ENCODE measurements at regions not wholly inside any gene's neighbourhood (a gene's known extent, or its start where the extent isn't known, plus 50 kb on each side); places are given as distances from the start of the nearest gene placed in this dataset.

GRCh38 chr10:130776724-130777123, 534.8 kb downstream of the TCERG1L start:
- DNase-seq (ENCODE audit: low read depth, low spot score) (no peak), FAIRE-seq (no peak)
- Histone ChIP-seq H4K20me1 (ENCODE audit: control insufficient read depth, extremely low read depth, insufficient read depth, low read length) (no peaks in the 10 kb centered on the region), H3K27ac (ENCODE audit: control insufficient read depth, insufficient read depth, low read length) (no peak overlapping the region), H2AFZ (ENCODE audit: control insufficient read depth, low read length) (no peak overlapping the region), H3K9ac (ENCODE audit: control insufficient read depth, extremely low read depth, insufficient read depth, low read length) (no peak overlapping the region), H3K4me3 (ENCODE audit: control insufficient read depth in 2 of 3, extremely low read depth in 1 of 3, insufficient read depth in 2 of 3, low read depth in 1 of 3, low read length in 3 of 3) (no peak overlapping the region), H3K9me1 (ENCODE audit: control insufficient read depth, extremely low read depth, insufficient read depth, low read length) (no peaks in the 10 kb centered on the region), H3K27me3 (ENCODE audit: control insufficient read depth, extremely low read depth, insufficient read depth, low read length) (no peaks in the 10 kb centered on the region), H3K36me3 (ENCODE audit: control insufficient read depth in 2 of 2, extremely low read depth in 1 of 2, insufficient read depth in 2 of 2, low read length in 2 of 2) (no peaks in the 10 kb centered on the region), H3K9me3 (ENCODE audit: control insufficient read depth, low read depth, low read length) (peaks cover 17% of the 10 kb centered on the region), H3K4me1 (ENCODE audit: control insufficient read depth, extremely low read depth, insufficient read depth, low read length) (no peaks in the 10 kb centered on the region), H3K79me2 (ENCODE audit: control insufficient read depth, insufficient read depth, low read length) (no peaks in the 10 kb centered on the region), H3K4me2 (ENCODE audit: control insufficient read depth, extremely low read depth, insufficient read depth, low read depth, low read length) (no peak overlapping the region)
- TF ChIP-seq EZH2 (IDR thresholded peaks at IDR 0.05; ENCODE audit: low read length), result no peak
- TF ChIP-seq, protein P1, sequence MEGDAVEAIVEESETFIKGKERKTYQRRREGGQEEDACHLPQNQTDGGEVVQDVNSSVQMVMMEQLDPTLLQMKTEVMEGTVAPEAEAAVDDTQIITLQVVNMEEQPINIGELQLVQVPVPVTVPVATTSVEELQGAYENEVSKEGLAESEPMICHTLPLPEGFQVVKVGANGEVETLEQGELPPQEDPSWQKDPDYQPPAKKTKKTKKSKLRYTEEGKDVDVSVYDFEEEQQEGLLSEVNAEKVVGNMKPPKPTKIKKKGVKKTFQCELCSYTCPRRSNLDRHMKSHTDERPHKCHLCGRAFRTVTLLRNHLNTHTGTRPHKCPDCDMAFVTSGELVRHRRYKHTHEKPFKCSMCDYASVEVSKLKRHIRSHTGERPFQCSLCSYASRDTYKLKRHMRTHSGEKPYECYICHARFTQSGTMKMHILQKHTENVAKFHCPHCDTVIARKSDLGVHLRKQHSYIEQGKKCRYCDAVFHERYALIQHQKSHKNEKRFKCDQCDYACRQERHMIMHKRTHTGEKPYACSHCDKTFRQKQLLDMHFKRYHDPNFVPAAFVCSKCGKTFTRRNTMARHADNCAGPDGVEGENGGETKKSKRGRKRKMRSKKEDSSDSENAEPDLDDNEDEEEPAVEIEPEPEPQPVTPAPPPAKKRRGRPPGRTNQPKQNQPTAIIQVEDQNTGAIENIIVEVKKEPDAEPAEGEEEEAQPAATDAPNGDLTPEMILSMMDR (optimal IDR thresholded peaks at IDR 0.05 in 1 of 3, IDR thresholded peaks at IDR 0.05 in 1 of 3, conservative IDR thresholded peaks at IDR 0.05 in 1 of 3; ENCODE audit: extremely low read depth in 1 of 3, insufficient read depth in 2 of 3, low read length in 3 of 3), result no peak
- dilution Hi-C loops (cut with MboI; ENCODE audit: extremely low pct_ligation_motif_present, low sequenced_read_pairs), result no loop called here

GRCh38 chr10:130777507-130778165, 533.9 kb downstream of the TCERG1L start:
- Histone ChIP-seq H3K27me3 (ENCODE audit: control insufficient read depth, extremely low read depth, insufficient read depth, low read length) (no peaks in the 10 kb centered on the region), H3K9ac (ENCODE audit: control insufficient read depth, extremely low read depth, insufficient read depth, low read length) (no peak overlapping the region), H2AFZ (ENCODE audit: control insufficient read depth, low read length) (no peak overlapping the region), H3K4me1 (ENCODE audit: control insufficient read depth, extremely low read depth, insufficient read depth, low read length) (no peaks in the 10 kb centered on the region), H3K27ac (ENCODE audit: control insufficient read depth, insufficient read depth, low read length) (no peak overlapping the region), H3K9me1 (ENCODE audit: control insufficient read depth, extremely low read depth, insufficient read depth, low read length) (no peaks in the 10 kb centered on the region), H3K79me2 (ENCODE audit: control insufficient read depth, insufficient read depth, low read length) (no peaks in the 10 kb centered on the region), H3K4me3 (ENCODE audit: control insufficient read depth in 2 of 3, extremely low read depth in 1 of 3, insufficient read depth in 2 of 3, low read depth in 1 of 3, low read length in 3 of 3) (no peak overlapping the region), H3K9me3 (ENCODE audit: control insufficient read depth, low read depth, low read length) (peaks cover 16% of the 10 kb centered on the region), H3K36me3 (ENCODE audit: control insufficient read depth in 2 of 2, extremely low read depth in 1 of 2, insufficient read depth in 2 of 2, low read length in 2 of 2) (no peaks in the 10 kb centered on the region), H4K20me1 (ENCODE audit: control insufficient read depth, extremely low read depth, insufficient read depth, low read length) (no peaks in the 10 kb centered on the region), H3K4me2 (ENCODE audit: control insufficient read depth, extremely low read depth, insufficient read depth, low read depth, low read length) (no peak overlapping the region)
- FAIRE-seq (no peak), DNase-seq (ENCODE audit: low read depth, low spot score) (no peak)
- TF ChIP-seq EZH2 (IDR thresholded peaks at IDR 0.05; ENCODE audit: low read length), result no peak
- TF ChIP-seq, protein P1 (optimal IDR thresholded peaks at IDR 0.05 in 1 of 3, IDR thresholded peaks at IDR 0.05 in 1 of 3, conservative IDR thresholded peaks at IDR 0.05 in 1 of 3; ENCODE audit: extremely low read depth in 1 of 3, insufficient read depth in 2 of 3, low read length in 3 of 3), result no peak
- dilution Hi-C loops (cut with MboI; ENCODE audit: extremely low pct_ligation_motif_present, low sequenced_read_pairs), result no loop called here
